ENCODE measurements at regions not wholly inside any gene's neighbourhood (a gene's known extent, or its start where the extent isn't known, plus 50 kb on each side); places are given as distances from the start of the nearest gene placed in this dataset.

DNA sequence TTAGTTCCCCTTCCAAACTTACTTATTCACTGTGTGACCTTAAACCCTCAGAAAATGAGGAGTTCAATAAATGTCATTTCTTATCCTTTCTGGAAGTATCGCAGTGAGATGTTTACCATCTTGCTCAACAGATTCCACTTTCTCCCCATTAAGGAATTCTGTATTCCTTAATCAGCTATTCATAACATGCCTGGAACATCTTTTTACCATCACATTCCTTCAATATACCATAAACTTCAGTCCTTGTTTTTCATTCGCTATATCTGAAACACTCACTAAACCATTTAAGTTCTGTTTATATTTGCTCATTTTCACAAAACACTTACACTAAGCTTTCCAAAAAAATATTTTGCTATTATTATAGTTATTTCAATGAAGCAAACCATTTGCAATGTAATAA, 1158.6 kb downstream of the CDH12 start:
- Histone ChIP-seq H3K4me3 (ENCODE audit: extremely low read depth, insufficient read depth, low read length, poor library complexity, severe bottlenecking) (no peak overlapping the region), H3K9me3 (ENCODE audit: control insufficient read depth, low read length) (no peaks in the 10 kb centered on the region), H3K36me3 (ENCODE audit: control insufficient read depth, insufficient read depth, low read length) (no peaks in the 10 kb centered on the region), H3K4me1 (ENCODE audit: control insufficient read depth, insufficient read depth, low read length, poor library complexity, severe bottlenecking) (no peaks in the 10 kb centered on the region), H3K27ac (ENCODE audit: low read depth, low read length, severe bottlenecking) (no peak overlapping the region)
- 94 to 100% methylated on average over 1 to 2 of the region's 2 CpGs for WGBS, 2 experiments (ENCODE audit: insufficient coverage in 2 of 2)

GRCh38 chr5:21693591-21693990, 1159.6 kb downstream of the CDH12 start:
- no peak overlapping the region for H3K4me3 ChIP-seq (ENCODE audit: extremely low read depth, insufficient read depth, low read length, poor library complexity, severe bottlenecking)
- no peaks in the 10 kb centered on the region for H3K4me1 ChIP-seq (ENCODE audit: control insufficient read depth, insufficient read depth, low read length, poor library complexity, severe bottlenecking)
- H3K27ac ChIP-seq (ENCODE audit: low read depth, low read length, severe bottlenecking) = no peak overlapping the region
- H3K36me3 ChIP-seq (ENCODE audit: control insufficient read depth, insufficient read depth, low read length) = no peaks in the 10 kb centered on the region
- H3K9me3 ChIP-seq (ENCODE audit: control insufficient read depth, low read length) = no peaks in the 10 kb centered on the region

DNA sequence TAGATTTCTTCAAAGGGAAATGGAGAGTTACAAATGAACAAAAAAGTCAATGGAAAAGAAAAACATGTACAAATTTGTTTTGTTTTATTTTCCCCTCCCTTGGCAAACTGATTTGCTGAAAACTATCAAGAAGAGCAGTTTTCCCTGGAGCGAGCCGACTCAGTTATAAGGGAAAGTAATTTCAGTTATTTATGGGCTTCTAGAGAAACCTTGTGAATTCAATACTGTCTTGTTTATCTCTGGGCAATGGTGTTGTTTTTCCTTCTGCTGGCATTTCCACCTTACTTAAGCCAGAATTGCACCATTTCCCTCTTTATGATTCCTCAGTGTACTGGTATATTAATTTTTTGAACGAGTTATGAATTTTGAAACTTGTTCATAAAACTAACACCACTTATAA, 1163.6 kb downstream of the CDH12 start:
- WGBS, 2 experiments (ENCODE audit: insufficient coverage in 2 of 2) = no CpG with 5 or more reads among the region's 3 CpGs
- H3K4me3 ChIP-seq (ENCODE audit: extremely low read depth, insufficient read depth, low read length, poor library complexity, severe bottlenecking) = no peak overlapping the region
- H3K4me1 ChIP-seq (ENCODE audit: control insufficient read depth, insufficient read depth, low read length, poor library complexity, severe bottlenecking) = no peaks in the 10 kb centered on the region
- no peaks in the 10 kb centered on the region for H3K36me3 ChIP-seq (ENCODE audit: control insufficient read depth, insufficient read depth, low read length)
- H3K9me3 ChIP-seq (ENCODE audit: control insufficient read depth, low read length) = no peaks in the 10 kb centered on the region
- H3K27ac ChIP-seq (ENCODE audit: low read depth, low read length, severe bottlenecking) = no peak overlapping the region

DNA sequence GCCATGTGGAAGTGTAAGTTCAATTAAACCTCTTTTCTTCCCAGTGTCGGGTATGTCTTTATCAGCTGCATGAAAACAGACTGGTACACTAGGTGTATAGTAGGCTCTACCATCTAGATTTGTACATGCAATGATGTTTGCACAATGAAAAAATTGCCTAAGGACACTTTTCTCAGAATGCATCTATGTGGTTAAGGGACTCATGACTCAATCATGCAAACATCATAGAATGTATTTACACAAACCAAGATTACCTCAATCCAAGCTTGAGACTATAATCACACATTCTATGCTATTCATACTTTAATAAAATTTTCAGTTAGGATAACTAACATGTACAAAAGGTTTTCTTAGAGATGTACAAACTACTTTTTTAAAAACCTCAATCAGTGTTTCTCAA, 1164.5 kb downstream of the CDH12 start:
- Histone ChIP-seq H3K27ac (ENCODE audit: low read depth, low read length, severe bottlenecking) (no peak overlapping the region), H3K9me3 (ENCODE audit: control insufficient read depth, low read length) (no peaks in the 10 kb centered on the region), H3K4me3 (ENCODE audit: extremely low read depth, insufficient read depth, low read length, poor library complexity, severe bottlenecking) (no peak overlapping the region), H3K36me3 (ENCODE audit: control insufficient read depth, insufficient read depth, low read length) (no peaks in the 10 kb centered on the region), H3K4me1 (ENCODE audit: control insufficient read depth, insufficient read depth, low read length, poor library complexity, severe bottlenecking) (no peaks in the 10 kb centered on the region)
- 100% methylated on average over 1 of the region's 1 CpG; no CpG with 5 or more reads in 1 of the 2 experiments for WGBS, 2 experiments (ENCODE audit: insufficient coverage in 2 of 2)

DNA sequence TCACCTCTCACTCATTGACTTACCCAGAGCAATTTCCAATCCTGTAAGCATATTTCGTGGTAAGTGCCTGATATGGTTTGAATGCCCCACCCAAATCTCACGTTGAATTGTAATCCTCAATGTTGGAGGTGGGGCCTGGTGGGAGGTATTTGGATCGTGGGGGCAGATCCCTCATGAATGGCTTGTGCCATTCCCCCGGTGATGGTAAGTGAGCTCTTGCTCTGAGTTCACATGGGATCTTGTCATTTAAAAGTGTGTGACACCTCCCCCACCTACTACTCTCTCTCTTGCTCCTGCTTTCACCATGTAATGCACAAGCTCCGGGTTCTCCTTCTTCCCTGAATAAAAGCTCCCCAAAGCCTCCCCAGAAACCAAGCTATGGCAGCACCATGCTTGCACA, 1165.5 kb downstream of the CDH12 start:
- no peaks in the 10 kb centered on the region for H3K4me1 ChIP-seq (ENCODE audit: control insufficient read depth, insufficient read depth, low read length, poor library complexity, severe bottlenecking)
- no peak overlapping the region for H3K4me3 ChIP-seq (ENCODE audit: extremely low read depth, insufficient read depth, low read length, poor library complexity, severe bottlenecking)
- H3K9me3 ChIP-seq (ENCODE audit: control insufficient read depth, low read length) = no peaks in the 10 kb centered on the region
- 95 to 100% methylated on average over 1 to 2 of the region's 5 CpGs for WGBS, 2 experiments (ENCODE audit: insufficient coverage in 2 of 2)
- H3K27ac ChIP-seq (ENCODE audit: low read depth, low read length, severe bottlenecking) = no peak overlapping the region
- no peaks in the 10 kb centered on the region for H3K36me3 ChIP-seq (ENCODE audit: control insufficient read depth, insufficient read depth, low read length)

GRCh38 chr5:21686706-21687105, 1166.4 kb downstream of the CDH12 start:
- no peak overlapping the region for H3K27ac ChIP-seq (ENCODE audit: low read depth, low read length, severe bottlenecking)
- H3K36me3 ChIP-seq (ENCODE audit: control insufficient read depth, insufficient read depth, low read length) = no peaks in the 10 kb centered on the region
- H3K4me3 ChIP-seq (ENCODE audit: extremely low read depth, insufficient read depth, low read length, poor library complexity, severe bottlenecking) = no peak overlapping the region
- H3K4me1 ChIP-seq (ENCODE audit: control insufficient read depth, insufficient read depth, low read length, poor library complexity, severe bottlenecking) = no peaks in the 10 kb centered on the region
- no CpG with 5 or more reads among the region's 4 CpGs for WGBS, 2 experiments (ENCODE audit: insufficient coverage in 2 of 2)
- no peaks in the 10 kb centered on the region for H3K9me3 ChIP-seq (ENCODE audit: control insufficient read depth, low read length)

DNA sequence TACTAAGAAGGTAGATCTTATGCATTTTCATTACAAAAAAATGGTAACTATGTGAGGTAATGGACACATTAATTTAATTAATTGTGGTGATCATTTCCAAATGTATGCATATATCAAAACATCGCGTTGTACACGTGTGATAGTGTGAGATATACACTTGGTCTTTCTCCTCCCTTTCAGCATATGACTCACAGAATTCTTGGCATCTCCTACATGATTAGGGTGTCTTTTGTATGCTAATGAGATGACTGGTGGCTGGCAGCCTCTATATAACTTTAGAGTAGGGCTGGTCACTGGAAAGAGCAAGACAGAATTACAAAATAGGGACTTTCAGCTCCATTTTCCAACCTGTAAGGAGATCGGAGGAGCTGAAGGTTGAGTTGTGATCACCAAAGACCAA, 1167.6 kb downstream of the CDH12 start:
- no peaks in the 10 kb centered on the region for H3K9me3 ChIP-seq (ENCODE audit: control insufficient read depth, low read length)
- H3K4me3 ChIP-seq (ENCODE audit: extremely low read depth, insufficient read depth, low read length, poor library complexity, severe bottlenecking) = no peak overlapping the region
- H3K36me3 ChIP-seq (ENCODE audit: control insufficient read depth, insufficient read depth, low read length) = no peaks in the 10 kb centered on the region
- H3K27ac ChIP-seq (ENCODE audit: low read depth, low read length, severe bottlenecking) = no peak overlapping the region
- WGBS, 2 experiments (ENCODE audit: insufficient coverage in 2 of 2) = no CpG with 5 or more reads among the region's 4 CpGs
- no peaks in the 10 kb centered on the region for H3K4me1 ChIP-seq (ENCODE audit: control insufficient read depth, insufficient read depth, low read length, poor library complexity, severe bottlenecking)

DNA sequence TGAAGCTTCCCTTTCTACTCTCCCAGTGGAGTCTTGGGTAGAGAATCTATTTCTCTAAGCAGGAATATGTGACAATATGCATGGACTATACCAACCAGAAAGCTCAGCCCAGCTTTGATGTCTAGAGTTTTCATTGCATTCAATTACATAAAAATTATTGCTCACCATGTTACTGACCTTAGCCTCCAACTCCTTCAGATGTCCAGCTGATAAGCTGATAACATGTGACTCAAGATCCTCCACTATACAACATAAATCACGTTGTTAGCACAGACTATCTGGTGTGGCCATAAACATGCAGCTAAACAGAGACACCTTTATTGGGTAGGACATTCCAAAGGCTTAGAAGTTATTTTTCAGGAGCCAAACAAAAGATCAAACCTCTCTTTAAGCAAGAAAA, 1168.2 kb downstream of the CDH12 start:
- Histone ChIP-seq H3K9me3 (ENCODE audit: control insufficient read depth, low read length) (no peaks in the 10 kb centered on the region), H3K4me1 (ENCODE audit: control insufficient read depth, insufficient read depth, low read length, poor library complexity, severe bottlenecking) (no peaks in the 10 kb centered on the region), H3K36me3 (ENCODE audit: control insufficient read depth, insufficient read depth, low read length) (no peaks in the 10 kb centered on the region), H3K4me3 (ENCODE audit: extremely low read depth, insufficient read depth, low read length, poor library complexity, severe bottlenecking) (no peak overlapping the region), H3K27ac (ENCODE audit: low read depth, low read length, severe bottlenecking) (no peak overlapping the region)
- WGBS, 2 experiments (ENCODE audit: insufficient coverage in 2 of 2) = 43 to 89% methylated on average over 1 of the region's 1 CpG

DNA sequence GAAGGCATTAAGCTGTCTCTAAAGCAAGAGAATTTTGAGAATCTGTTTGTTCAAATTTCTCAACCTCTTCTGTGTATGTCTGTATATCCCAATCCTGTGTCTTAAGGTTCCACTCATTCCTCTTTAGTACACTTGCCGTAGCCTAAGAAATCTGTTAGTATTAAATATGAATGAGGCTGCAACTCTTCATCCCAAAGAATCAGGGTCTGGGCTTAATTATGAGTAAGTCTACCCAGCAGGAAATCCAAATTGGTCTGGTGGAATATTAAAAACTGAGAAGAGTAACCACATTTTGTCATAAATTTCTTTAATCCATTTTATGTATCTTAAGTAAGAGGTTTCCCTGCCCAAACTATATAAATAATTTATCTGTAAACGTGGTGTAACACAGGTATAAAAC, 1171.2 kb downstream of the CDH12 start:
- Histone ChIP-seq H3K4me1 (ENCODE audit: control insufficient read depth, insufficient read depth, low read length, poor library complexity, severe bottlenecking) (no peaks in the 10 kb centered on the region), H3K27ac (ENCODE audit: low read depth, low read length, severe bottlenecking) (no peak overlapping the region), H3K4me3 (ENCODE audit: extremely low read depth, insufficient read depth, low read length, poor library complexity, severe bottlenecking) (no peak overlapping the region), H3K9me3 (ENCODE audit: control insufficient read depth, low read length) (no peaks in the 10 kb centered on the region), H3K36me3 (ENCODE audit: control insufficient read depth, insufficient read depth, low read length) (no peaks in the 10 kb centered on the region)
- no CpG with 5 or more reads among the region's 2 CpGs for WGBS, 2 experiments (ENCODE audit: insufficient coverage in 2 of 2)

- no peak overlapping the region for H3K27ac ChIP-seq (ENCODE audit: low read depth, low read length, severe bottlenecking)
- H3K36me3 ChIP-seq (ENCODE audit: control insufficient read depth, insufficient read depth, low read length) = no peaks in the 10 kb centered on the region
- WGBS, 2 experiments (ENCODE audit: insufficient coverage in 2 of 2) = 88% methylated on average over 1 of the region's 2 CpGs; no CpG with 5 or more reads in 1 of the 2 experiments
- no peak overlapping the region for H3K4me3 ChIP-seq (ENCODE audit: extremely low read depth, insufficient read depth, low read length, poor library complexity, severe bottlenecking)
- H3K4me1 ChIP-seq (ENCODE audit: control insufficient read depth, insufficient read depth, low read length, poor library complexity, severe bottlenecking) = no peaks in the 10 kb centered on the region
- H3K9me3 ChIP-seq (ENCODE audit: control insufficient read depth, low read length) = no peaks in the 10 kb centered on the region
Observed at GRCh38 chr5:21680641-21681040, 1172.5 kb downstream of the CDH12 start.

- Histone ChIP-seq H3K27ac (ENCODE audit: low read depth, low read length, severe bottlenecking) (no peak overlapping the region), H3K36me3 (ENCODE audit: control insufficient read depth, insufficient read depth, low read length) (no peaks in the 10 kb centered on the region), H3K9me3 (ENCODE audit: control insufficient read depth, low read length) (no peaks in the 10 kb centered on the region), H3K4me1 (ENCODE audit: control insufficient read depth, insufficient read depth, low read length, poor library complexity, severe bottlenecking) (no peaks in the 10 kb centered on the region), H3K4me3 (ENCODE audit: extremely low read depth, insufficient read depth, low read length, poor library complexity, severe bottlenecking) (no peak overlapping the region)
Observed at GRCh38 chr5:21680196-21680595, 1172.9 kb downstream of the CDH12 start.

DNA sequence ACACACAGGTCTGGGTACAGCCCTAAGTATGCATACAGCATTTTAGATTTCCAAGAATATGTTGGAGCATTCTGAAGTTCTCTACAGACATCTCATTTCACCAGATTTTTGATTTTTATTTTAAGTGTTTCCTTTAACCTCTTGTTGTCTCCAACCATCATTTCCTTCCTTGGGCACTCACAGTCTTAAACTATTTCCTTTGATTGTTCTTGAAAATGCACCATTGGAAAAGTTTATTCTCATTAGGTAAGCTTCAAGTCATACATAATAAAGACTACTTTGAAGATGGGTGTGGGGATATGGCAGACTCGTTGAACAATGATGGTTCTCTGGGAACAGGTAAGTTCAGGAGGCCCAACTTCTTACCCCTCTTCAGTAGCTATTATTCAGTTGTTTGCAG, 1174.6 kb downstream of the CDH12 start:
- no peak overlapping the region for H3K4me3 ChIP-seq (ENCODE audit: extremely low read depth, insufficient read depth, low read length, poor library complexity, severe bottlenecking)
- no peaks in the 10 kb centered on the region for H3K9me3 ChIP-seq (ENCODE audit: control insufficient read depth, low read length)
- no peak overlapping the region for H3K27ac ChIP-seq (ENCODE audit: low read depth, low read length, severe bottlenecking)
- WGBS, 2 experiments (ENCODE audit: insufficient coverage in 2 of 2) = no CpG with 5 or more reads among the region's 1 CpG
- no peaks in the 10 kb centered on the region for H3K36me3 ChIP-seq (ENCODE audit: control insufficient read depth, insufficient read depth, low read length)
- H3K4me1 ChIP-seq (ENCODE audit: control insufficient read depth, insufficient read depth, low read length, poor library complexity, severe bottlenecking) = no peaks in the 10 kb centered on the region
